HG03280 (cell line): ENCODE measurements at regions not wholly inside any gene's neighbourhood (a gene's known extent, or its start where the extent isn't known, plus 50 kb on each side); places are given as distances from the start of the nearest gene placed in this dataset.

Experiments
- ATAC-seq: cut with Tn5 transposase; IDR thresholded peaks from one replicate; pipeline ENCODE4 v1.9.1; 2021; ENCODE audit warnings: mild to moderate bottlenecking, moderate library complexity; ENCODE audit not compliant: unreplicated experiment

GRCh38 chr6:101290346-101290745 lies 103.2 kb upstream of the GRIK2 start:
- ATAC-seq = no peak

- no peak for ATAC-seq
These were observed 99.4 kb upstream of the GRIK2 start for GRCh38 chr6:101294051-101294638.

- no peak for ATAC-seq
These were observed 98.8 kb upstream of the GRIK2 start for GRCh38 chr6:101294676-101295075.

GRCh38 chr6:101296169-101296960 lies 97.1 kb upstream of the GRIK2 start:
- ATAC-seq = no peak

GRCh38 chr6:101302593-101302992 lies 90.9 kb upstream of the GRIK2 start:
- no peak for ATAC-seq

- ATAC-seq = no peak
These were observed 90.0 kb upstream of the GRIK2 start for GRCh38 chr6:101303495-101303894.

GRCh38 chr6:101312652-101313051 lies 80.9 kb upstream of the GRIK2 start:
- ATAC-seq = no peak

- ATAC-seq = no peak
These were observed 70.6 kb upstream of the GRIK2 start for GRCh38 chr6:101322921-101323320.

- no peak for ATAC-seq
These were observed 67.1 kb upstream of the GRIK2 start for GRCh38 chr6:101326411-101326810.

- no peak for ATAC-seq
These were observed 51.6 kb upstream of the GRIK2 start for GRCh38 chr6:101341926-101342325.
